ENCODE measurements at regions not wholly inside any gene's neighbourhood (a gene's known extent, or its start where the extent isn't known, plus 50 kb on each side); places are given as distances from the start of the nearest gene placed in this dataset.

DNA sequence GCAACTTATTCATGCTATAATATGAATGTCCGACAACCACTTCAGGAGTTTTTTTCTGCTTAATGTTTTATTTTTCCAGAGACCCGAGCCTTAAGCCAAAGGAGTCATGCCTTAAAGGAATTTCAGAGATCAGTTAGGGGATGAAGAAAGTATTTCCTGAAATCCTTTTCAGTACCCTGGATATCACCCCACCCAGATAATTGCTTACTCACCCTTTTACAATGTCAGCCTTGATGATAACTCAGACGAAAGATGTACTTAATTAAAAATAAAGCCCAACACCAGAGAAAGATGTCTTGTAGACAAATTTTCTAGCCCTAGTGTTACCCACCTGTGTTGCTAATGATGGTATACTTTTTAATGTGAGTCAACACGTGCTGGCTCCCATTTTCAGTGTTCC is 124.1 kb downstream of the XCL2 start:
- intact Hi-C loops (cut with micrococcal nuclease; ENCODE audit: unreplicated experiment) = no loop called here
- Histone ChIP-seq H3K9me3 (ENCODE audit: low read length) (no peaks in the 10 kb centered on the region), H4K20me1 (ENCODE audit: insufficient read depth, low read length) (no peaks in the 10 kb centered on the region), H3K4me2 (ENCODE audit: low read length) (no peak overlapping the region), H3K4me1 (ENCODE audit: insufficient read depth, low read length, poor library complexity, severe bottlenecking) (no peaks in the 10 kb centered on the region), H3K27ac (ENCODE audit: low read depth, low read length, poor library complexity, severe bottlenecking) (no peak overlapping the region), H3K4me3 (ENCODE audit: low read depth, low read length, poor library complexity, severe bottlenecking) (no peak overlapping the region), H3K36me3 (ENCODE audit: insufficient read depth, low read length) (no peaks in the 10 kb centered on the region), H2AFZ (ENCODE audit: low read length) (no peak overlapping the region), H3K79me2 (ENCODE audit: insufficient read depth, low read depth, low read length) (no peaks in the 10 kb centered on the region), H3K9me2 (ENCODE audit: insufficient read depth, low read length) (no peaks in the 10 kb centered on the region)
- ChIA-PET CTCF (ENCODE audit: unreplicated experiment) (no interaction called here), POLR2A (no interaction called here)
- no TSS peak for BruUV-seq (replicated peaks)
- no peak for TF ChIP-seq EZH2phosphoT487 (IDR thresholded peaks at IDR 0.05; ENCODE audit: borderline replicate concordance, low read depth, low read length)
- TF ChIP-seq, protein P1, sequence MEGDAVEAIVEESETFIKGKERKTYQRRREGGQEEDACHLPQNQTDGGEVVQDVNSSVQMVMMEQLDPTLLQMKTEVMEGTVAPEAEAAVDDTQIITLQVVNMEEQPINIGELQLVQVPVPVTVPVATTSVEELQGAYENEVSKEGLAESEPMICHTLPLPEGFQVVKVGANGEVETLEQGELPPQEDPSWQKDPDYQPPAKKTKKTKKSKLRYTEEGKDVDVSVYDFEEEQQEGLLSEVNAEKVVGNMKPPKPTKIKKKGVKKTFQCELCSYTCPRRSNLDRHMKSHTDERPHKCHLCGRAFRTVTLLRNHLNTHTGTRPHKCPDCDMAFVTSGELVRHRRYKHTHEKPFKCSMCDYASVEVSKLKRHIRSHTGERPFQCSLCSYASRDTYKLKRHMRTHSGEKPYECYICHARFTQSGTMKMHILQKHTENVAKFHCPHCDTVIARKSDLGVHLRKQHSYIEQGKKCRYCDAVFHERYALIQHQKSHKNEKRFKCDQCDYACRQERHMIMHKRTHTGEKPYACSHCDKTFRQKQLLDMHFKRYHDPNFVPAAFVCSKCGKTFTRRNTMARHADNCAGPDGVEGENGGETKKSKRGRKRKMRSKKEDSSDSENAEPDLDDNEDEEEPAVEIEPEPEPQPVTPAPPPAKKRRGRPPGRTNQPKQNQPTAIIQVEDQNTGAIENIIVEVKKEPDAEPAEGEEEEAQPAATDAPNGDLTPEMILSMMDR (conservative IDR thresholded peaks at IDR 0.05; ENCODE audit: low read length) = no peak
- DNase-seq (ENCODE audit: low spot score) = no peak

DNA sequence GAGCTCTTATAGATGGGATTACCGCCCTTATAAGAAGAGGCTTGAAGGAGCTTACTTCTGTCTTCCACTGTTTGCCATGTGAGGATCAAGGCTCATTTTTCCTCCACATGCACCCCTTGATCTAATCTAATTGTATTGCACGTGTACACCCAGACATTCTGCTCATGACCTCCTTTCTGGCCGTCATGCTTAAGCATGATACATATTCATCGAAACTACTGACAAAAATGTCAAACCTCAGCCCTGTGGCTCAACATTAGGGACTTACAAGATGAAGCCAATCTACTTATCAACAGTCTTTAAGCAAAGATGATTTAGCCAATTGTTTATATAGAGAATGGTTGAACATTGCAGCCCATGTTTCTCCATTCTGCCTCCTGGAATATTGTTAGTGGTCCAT is 127.6 kb downstream of the XCL2 start:
- CTCF ChIA-PET (ENCODE audit: unreplicated experiment) = no interaction called here
- Histone ChIP-seq H3K79me2 (ENCODE audit: insufficient read depth, low read depth, low read length) (no peaks in the 10 kb centered on the region), H3K27ac (ENCODE audit: low read depth, low read length, poor library complexity, severe bottlenecking) (no peak overlapping the region), H2AFZ (ENCODE audit: low read length) (no peak overlapping the region), H3K4me1 (ENCODE audit: insufficient read depth, low read length, poor library complexity, severe bottlenecking) (no peaks in the 10 kb centered on the region), H3K4me2 (ENCODE audit: low read length) (no peak overlapping the region), H3K4me3 (ENCODE audit: low read depth, low read length, poor library complexity, severe bottlenecking) (no peak overlapping the region), H3K9me3 (ENCODE audit: low read length) (no peaks in the 10 kb centered on the region), H4K20me1 (ENCODE audit: insufficient read depth, low read length) (no peaks in the 10 kb centered on the region), H3K36me3 (ENCODE audit: insufficient read depth, low read length) (no peaks in the 10 kb centered on the region), H3K9me2 (ENCODE audit: insufficient read depth, low read length) (no peaks in the 10 kb centered on the region)
- no TSS peak for BruUV-seq (replicated peaks)
- DNase-seq (ENCODE audit: low spot score) = no peak
- intact Hi-C loops (cut with micrococcal nuclease; ENCODE audit: unreplicated experiment) = no loop called here
- no peak for TF ChIP-seq EZH2phosphoT487 (IDR thresholded peaks at IDR 0.05; ENCODE audit: borderline replicate concordance, low read depth, low read length)
- TF ChIP-seq, protein P1 (conservative IDR thresholded peaks at IDR 0.05; ENCODE audit: low read length) = no peak
- POLR2A ChIA-PET = interaction anchor here (0.7 kb wide), 1 partner anchor 43 kb away, joined by 3 read pairs; no protein-coding TSS in a partner anchor

DNA sequence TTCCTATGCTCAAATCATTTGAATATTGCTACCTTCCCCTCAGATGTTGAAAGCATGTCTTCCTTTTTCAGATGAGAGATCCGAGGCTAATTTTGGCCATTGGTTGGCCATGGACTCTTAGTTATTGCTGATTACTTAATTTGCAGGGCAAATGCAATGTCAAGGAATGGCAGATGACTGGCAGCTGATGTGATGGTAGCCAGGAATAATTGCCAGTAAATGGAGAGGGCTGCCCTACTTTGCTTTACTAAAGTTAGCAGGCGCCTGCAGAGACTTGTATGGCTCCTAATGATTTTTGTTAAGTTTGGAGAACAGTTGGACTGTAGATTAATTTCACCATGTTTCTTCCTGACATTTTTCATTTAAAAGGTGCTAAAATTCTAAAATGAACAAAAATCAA is 128.9 kb downstream of the XCL2 start:
- H3K9me3 ChIP-seq (ENCODE audit: low read length) = no peaks in the 10 kb centered on the region
- no peaks in the 10 kb centered on the region for H3K36me3 ChIP-seq (ENCODE audit: insufficient read depth, low read length)
- no TSS peak for BruUV-seq (replicated peaks)
- no peak overlapping the region for H3K4me3 ChIP-seq (ENCODE audit: low read depth, low read length, poor library complexity, severe bottlenecking)
- CTCF ChIA-PET (ENCODE audit: unreplicated experiment) = no interaction called here
- H3K27ac ChIP-seq (ENCODE audit: low read depth, low read length, poor library complexity, severe bottlenecking) = no peak overlapping the region
- H3K4me1 ChIP-seq (ENCODE audit: insufficient read depth, low read length, poor library complexity, severe bottlenecking) = no peaks in the 10 kb centered on the region
- no peaks in the 10 kb centered on the region for H3K9me2 ChIP-seq (ENCODE audit: insufficient read depth, low read length)
- DNase-seq (ENCODE audit: low spot score) = no peak
- TF ChIP-seq, protein P1 (conservative IDR thresholded peaks at IDR 0.05; ENCODE audit: low read length) = no peak
- TF ChIP-seq EZH2phosphoT487 (IDR thresholded peaks at IDR 0.05; ENCODE audit: borderline replicate concordance, low read depth, low read length) = no peak
- no peak overlapping the region for H2AFZ ChIP-seq (ENCODE audit: low read length)
- intact Hi-C loops (cut with micrococcal nuclease; ENCODE audit: unreplicated experiment) = no loop called here
- H4K20me1 ChIP-seq (ENCODE audit: insufficient read depth, low read length) = no peaks in the 10 kb centered on the region
- H3K79me2 ChIP-seq (ENCODE audit: insufficient read depth, low read depth, low read length) = no peaks in the 10 kb centered on the region
- H3K4me2 ChIP-seq (ENCODE audit: low read length) = no peak overlapping the region
- POLR2A ChIA-PET = no interaction called here

Measured in OCI-LY7 (cell line).